ENCODE measurements at regions not wholly inside any gene's neighbourhood (a gene's known extent, or its start where the extent isn't known, plus 50 kb on each side); places are given as distances from the start of the nearest gene placed in this dataset.
"Not testable (repeated sequence)": the region's sequence is repeated elsewhere in the genome, so short reads cannot be mapped to it uniquely, and the experiment has no call there.

DNA sequence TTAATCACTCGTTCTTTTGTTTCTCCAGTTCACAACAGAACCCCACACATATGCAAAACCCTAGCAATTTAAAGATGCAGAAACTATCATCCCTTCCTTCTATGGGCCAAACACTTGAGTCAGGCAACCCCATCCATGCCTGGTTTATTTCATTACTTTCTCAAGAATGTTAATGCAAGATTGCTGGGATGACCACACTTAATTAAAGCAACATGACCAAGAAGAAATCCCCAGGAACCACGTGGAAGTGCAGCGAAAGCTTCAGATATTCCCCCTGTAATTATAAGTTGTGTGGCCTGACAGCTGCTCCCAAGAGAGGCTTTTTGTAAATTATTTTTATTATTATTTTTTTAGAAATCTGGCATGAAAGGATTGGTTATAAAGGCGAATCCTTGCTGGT, 246.2 kb upstream of the ID2 start:
- in situ Hi-C loops (cut with MboI; ENCODE audit: low sequenced_read_pairs): no loop called here

DNA sequence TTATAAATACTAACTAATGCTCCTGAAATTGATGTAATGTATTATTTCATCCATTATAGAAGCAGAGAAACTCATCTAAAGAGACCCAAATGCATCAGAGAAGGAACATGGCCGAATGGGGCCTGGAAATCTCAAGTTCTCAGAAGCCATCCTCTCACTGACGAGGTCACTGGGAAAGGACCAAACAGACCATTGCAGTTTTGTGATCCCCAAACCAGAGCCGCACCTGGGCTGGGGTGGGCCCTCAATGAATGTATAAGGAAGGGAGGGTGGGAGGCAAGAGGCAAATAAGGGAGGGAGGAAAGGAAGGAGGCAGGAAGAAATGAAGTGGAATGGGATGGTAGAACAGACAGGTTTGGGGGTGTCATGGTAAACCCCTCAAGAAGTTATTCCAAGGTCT, 245.3 kb upstream of the ID2 start:
- in situ Hi-C loops (cut with MboI; ENCODE audit: low sequenced_read_pairs): no loop called here

GRCh38 chr2:8437228-8437948, 244.5 kb upstream of the ID2 start:
- in situ Hi-C loops (cut with MboI; ENCODE audit: low sequenced_read_pairs): no loop called here

DNA sequence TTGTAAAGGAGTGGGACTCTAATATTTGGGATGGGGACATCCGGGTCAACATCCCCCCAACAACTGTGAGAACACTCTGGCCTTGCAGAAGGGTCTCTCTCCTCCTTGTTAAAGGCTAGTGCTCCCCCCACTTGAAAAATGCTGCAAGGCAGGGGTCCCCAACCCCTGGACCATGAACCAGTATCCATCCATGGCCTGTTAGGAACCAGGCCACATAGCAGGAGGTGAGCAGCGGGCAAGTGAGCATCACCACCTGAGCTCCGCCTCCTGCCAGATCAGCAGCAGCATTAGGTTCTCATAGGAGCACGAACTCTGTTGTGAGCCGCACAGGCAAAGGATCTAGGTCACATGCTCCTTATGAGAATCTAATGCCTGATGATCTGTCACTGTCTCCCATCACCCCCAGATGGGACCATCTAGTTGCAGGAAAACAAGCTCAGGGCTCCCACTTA, 243.9 kb upstream of the ID2 start:
- in situ Hi-C loops (cut with MboI; ENCODE audit: low sequenced_read_pairs): no loop called here

GRCh38 chr2:8438476-8438875, 243.4 kb upstream of the ID2 start:
- in situ Hi-C loops (cut with MboI; ENCODE audit: low sequenced_read_pairs): no loop called here

DNA sequence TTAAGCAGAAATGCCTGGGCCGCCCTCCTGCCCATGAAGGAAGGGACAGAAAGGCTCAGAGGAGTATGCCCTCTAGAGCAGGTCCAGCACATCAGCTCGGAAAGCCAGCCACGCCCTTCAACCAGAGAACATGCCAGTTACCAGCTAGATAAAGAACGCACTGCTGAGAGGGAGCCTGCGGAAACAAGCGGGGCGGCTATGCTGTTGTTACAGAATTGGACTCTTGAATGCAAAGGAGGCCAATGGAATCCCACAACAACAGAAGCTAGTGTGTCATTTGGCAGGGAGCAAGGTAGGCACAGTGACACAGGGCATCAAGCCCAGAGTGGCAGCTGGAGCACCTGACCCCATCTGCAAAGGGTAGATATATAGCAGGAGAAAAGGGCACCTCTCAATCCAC, 242.9 kb upstream of the ID2 start:
- in situ Hi-C loops (cut with MboI; ENCODE audit: low sequenced_read_pairs): no loop called here

DNA sequence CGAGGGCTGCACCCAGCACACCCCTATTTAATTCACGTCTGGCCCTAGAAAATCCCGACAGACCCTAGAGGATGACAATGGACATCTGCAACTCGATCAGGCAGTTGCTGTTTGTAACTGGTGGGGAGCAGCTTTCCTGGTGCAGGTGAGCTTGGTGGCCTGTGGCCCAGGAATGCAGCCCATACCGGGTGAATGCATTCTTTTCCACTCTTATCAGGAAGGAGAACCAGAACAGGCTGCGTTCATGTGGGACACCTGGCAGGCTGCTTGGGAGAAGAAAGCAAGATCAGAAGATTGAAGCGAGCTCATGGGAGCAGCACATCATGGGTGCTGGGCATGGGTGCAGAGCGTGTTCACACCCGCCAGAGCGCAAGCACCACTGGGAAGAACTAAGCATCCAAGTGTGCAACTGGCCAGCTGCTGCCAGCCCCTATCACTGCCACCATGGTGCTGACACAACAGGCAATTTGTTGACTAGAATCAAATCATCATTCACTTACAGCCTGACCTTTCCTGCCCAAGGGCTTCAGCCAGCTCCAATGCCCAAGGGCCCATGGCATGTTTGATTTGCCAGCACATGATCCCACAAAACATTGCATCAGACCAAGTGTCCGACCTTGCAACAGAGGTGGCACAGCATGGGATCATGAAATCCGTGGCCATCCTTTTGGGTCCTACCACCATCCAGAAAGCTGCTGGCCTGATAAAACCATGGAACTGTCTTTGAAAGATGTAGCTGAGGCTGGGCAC, 241.7 kb upstream of the ID2 start:
- in situ Hi-C loops (cut with MboI; ENCODE audit: low sequenced_read_pairs): no loop called here

DNA sequence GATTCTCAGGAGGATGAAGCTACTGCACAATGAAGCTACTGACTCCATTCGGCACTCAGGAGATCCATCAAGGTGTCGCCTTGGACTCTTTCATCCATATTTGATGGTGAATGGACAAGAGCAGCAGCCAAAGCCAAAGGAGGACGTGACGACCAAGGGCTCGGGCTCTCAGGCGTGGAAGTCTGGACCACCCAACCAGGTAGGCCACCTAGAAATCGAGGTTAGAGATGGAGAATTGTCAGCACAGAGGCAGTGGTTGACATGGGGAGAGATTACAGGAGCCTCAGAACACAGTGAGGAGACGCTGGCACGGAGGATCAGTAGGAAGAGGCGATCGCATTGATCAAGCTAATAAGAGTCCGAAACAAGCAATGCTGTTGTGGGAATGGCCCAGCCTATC, 240.5 kb upstream of the ID2 start:
- in situ Hi-C loops (cut with MboI; ENCODE audit: low sequenced_read_pairs): no loop called here

DNA sequence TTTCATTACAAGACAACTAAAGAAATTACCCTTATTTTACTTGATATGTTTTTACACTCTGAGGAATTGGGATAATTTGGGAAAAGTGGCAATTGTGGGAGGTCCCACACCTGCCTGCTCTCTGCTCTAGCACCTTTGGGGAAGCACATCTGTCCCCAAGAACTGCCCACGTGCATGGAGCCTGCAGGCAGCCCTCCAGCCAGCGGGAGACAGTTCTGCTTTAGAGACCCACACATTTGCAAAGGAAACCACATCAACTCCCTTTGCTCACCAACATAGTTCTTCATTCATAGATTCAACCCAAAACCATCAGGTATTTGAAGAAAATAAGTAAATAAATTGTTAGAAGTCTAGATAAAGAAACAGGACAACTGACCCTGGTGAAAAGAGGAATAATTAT, 239.9 kb upstream of the ID2 start:
- in situ Hi-C loops (cut with MboI; ENCODE audit: low sequenced_read_pairs): no loop called here

- in situ Hi-C loops (cut with MboI; ENCODE audit: low sequenced_read_pairs): no loop called here
Measured at GRCh38 chr2:8442833-8443486, 238.9 kb upstream of the ID2 start.

- in situ Hi-C loops (cut with MboI; ENCODE audit: low sequenced_read_pairs): no loop called here
Measured at GRCh38 chr2:8445580-8445979, 236.3 kb upstream of the ID2 start.

DNA sequence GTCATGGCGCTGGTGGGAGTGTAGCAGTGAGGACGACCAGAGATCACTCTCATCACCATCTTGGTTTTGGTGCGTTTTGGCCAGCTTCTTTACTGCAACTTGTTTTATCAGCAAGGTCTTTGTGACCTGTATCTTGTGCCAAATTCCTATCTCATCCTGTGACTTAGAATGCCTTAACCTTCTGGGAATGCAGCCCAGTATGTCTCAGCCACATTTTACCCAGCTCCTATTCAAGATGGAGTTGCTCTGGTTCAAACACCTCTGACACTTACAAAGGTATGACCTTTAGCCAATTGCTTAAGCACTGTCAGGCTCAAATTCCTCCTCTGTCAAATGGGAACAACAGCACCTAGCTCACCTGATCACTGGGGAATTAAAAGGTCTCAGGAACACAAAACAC, 235.1 kb upstream of the ID2 start:
- in situ Hi-C loops (cut with MboI; ENCODE audit: low sequenced_read_pairs): not testable (repeated sequence)

- in situ Hi-C loops (cut with MboI; ENCODE audit: low sequenced_read_pairs): no loop called here
Measured at GRCh38 chr2:8447610-8448221, 234.1 kb upstream of the ID2 start.

DNA sequence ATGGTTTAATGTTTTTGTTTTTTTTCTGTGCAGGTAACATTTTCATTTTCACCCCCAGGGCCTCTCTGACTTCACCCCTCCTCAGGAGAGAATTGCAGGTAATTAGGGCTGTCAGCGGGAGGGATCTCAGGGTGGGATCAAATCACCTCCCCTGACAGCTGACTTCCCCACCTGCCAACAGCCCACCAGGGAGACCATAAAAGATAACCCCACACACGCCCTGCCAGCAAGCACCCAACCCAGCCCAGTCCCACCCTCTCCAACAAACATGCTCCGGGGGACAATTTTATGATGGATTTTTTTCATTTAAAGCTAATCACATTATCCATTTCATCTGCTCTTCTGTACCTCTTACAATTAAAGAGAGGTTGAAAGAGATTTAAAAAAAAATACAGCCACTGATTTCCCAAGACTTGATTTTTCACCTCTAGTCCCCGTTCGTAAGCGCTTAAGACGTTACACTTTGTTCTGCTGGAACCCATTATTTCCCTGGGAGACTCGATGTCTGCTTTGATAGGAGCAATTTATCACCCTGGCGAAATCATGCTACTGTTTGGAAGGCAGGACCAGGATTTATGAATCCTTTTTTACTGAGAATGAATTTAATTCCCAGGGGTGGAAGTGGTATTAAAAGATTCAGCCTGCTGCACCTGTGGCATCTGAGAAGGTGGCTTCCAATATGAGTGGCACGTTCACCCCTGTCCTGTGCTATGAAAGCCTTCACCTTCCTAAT, 232.9 kb upstream of the ID2 start:
- in situ Hi-C loops (cut with MboI; ENCODE audit: low sequenced_read_pairs): no loop called here

DNA sequence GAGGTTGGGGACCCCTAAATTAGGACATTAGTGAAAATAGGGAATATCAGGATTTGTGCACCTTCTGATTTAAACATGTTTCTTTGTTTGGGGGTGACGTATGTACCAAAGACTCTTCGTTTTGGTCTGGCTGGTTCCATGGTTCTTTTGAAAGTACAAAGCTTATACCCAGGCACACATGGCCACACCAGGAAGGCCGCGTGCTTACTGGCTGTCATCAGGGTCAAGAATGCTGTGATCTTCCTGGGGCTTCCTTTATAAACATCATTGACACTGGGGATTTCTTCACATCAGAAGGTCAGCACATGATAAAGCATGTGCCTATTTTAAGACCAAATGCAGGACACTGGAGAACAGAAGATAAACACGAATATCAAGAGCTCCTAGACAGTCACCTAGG, 230.6 kb upstream of the ID2 start:
- in situ Hi-C loops (cut with MboI; ENCODE audit: low sequenced_read_pairs): no loop called here

DNA sequence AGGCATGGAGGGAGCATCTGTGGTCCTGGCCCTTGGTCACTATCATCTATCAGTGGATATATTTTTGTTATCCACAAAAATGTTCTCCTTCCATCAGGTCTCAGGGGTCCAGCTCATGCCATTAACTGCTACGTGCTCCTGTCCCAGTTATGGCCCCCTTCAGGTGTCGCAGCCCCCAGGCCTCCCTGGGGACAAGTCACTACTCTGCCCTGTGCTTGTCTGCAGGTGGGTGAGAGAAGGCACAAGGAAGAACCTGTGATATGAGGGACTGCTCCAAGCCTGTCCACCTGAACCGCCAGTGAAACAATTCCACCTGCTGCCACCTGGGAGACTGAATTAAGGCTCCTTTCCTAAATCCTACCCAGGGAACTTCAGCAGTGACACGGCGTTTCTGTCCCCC, 229.6 kb upstream of the ID2 start:
- in situ Hi-C loops (cut with MboI; ENCODE audit: low sequenced_read_pairs): no loop called here

GRCh38 chr2:8452979-8453903, 228.6 kb upstream of the ID2 start:
- in situ Hi-C loops (cut with MboI; ENCODE audit: low sequenced_read_pairs): no loop called here

- in situ Hi-C loops (cut with MboI; ENCODE audit: low sequenced_read_pairs): no loop called here
Measured at GRCh38 chr2:8453904-8454302, 228.0 kb upstream of the ID2 start.

DNA sequence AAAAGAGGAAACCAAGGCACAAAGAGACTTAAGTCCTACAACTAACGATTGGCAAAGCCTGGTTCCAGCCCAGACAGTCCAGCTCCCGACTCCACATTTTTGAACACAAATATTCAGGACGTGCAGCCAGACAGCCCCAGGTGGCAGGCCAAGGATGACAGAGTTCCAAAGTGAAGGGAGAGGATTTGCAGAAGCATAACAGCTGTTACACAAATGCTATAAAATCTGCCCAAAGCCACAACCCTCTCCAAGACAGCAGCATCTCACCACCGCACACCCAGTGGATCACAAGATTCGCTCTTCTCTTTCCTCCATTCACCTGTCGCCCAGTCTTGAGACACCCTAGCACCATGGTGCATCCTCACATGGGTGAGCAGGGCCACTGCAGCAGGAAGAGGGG, 227.1 kb upstream of the ID2 start:
- in situ Hi-C loops (cut with MboI; ENCODE audit: low sequenced_read_pairs): no loop called here

All from HL-60/S4 treated with phorbol 12-myristate 13-acetate at 8.2 ng/mL for 4 days and 3 days (cell line).